Erythroblast (primary cell): ENCODE measurements at regions not wholly inside any gene's neighbourhood (a gene's known extent, or its start where the extent isn't known, plus 50 kb on each side); places are given as distances from the start of the nearest gene placed in this dataset.

Source experiments
- GATA1 ChIP-seq: IDR thresholded peaks from 2 replicates; pipeline ENCODE4 v1.6.1; 2011; ENCODE audit warnings: low read depth, mild to moderate bottlenecking, control low read depth, low read length, moderate library complexity
- POLR2A ChIP-seq: IDR thresholded peaks from 2 replicates; pipeline ENCODE4 v1.6.1; 2011; ENCODE audit warnings: mild to moderate bottlenecking, low read length

DNA sequence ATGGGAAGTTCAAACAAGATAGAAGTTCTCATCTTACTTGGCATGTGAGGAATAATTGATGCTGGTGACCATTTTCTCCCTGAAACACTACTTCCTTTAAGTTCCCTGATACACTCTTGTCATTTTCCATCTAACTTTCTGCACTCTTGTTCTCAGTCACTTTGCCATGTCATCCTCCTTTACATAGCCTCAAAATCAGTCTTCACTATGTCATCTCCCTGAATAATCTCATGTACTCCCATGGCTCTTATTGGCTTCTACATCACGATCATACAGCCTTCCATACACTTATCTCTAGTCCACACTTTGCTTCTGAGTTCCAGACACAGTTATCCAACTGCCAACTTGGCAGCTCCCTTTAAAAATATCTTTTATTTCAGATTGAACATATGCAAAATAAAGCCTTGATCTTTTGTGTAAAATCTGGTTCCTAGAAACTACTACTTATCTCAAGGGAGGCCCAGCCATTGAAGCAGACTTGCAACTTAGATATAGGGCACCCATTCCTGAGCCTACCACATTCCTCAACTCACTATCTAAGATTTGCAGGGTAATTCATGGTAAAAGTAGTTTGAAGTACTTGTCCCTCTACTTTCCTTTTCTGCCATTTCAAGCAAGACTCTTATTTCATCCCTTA lies 1070.2 kb upstream of the NXPH2 start:
- TF ChIP-seq POLR2A: no peak
- TF ChIP-seq GATA1: no peak
